HG03520 (cell line): ENCODE measurements at regions not wholly inside any gene's neighbourhood (a gene's known extent, or its start where the extent isn't known, plus 50 kb on each side); places are given as distances from the start of the nearest gene placed in this dataset.

ENCODE experiments used
- ATAC-seq: cut with Tn5 transposase; IDR thresholded peaks from one replicate; pipeline ENCODE4 v1.9.1; 2021; ENCODE audit warnings: mild to moderate bottlenecking, moderate library complexity; ENCODE audit not compliant: unreplicated experiment

- ATAC-seq: no peak
These were observed 847.8 kb downstream of the QKI start for GRCh38 chr6:164262348-164262747.

GRCh38 chr6:164258421-164258820 is 843.9 kb downstream of the QKI start:
- no peak for ATAC-seq

GRCh38 chr6:164252948-164253347 is 838.4 kb downstream of the QKI start:
- no peak for ATAC-seq

GRCh38 chr6:164252291-164252690 is 837.8 kb downstream of the QKI start:
- no peak for ATAC-seq

- ATAC-seq: no peak
These were observed 832.6 kb downstream of the QKI start for GRCh38 chr6:164247106-164247505.

- no peak for ATAC-seq
These were observed 831.6 kb downstream of the QKI start for GRCh38 chr6:164246082-164246481.

GRCh38 chr6:164243949-164244348 is 829.4 kb downstream of the QKI start:
- ATAC-seq: no peak

- ATAC-seq: no peak
These were observed 828.6 kb downstream of the QKI start for GRCh38 chr6:164243012-164243610.

- ATAC-seq: no peak
These were observed 816.3 kb downstream of the QKI start for GRCh38 chr6:164230804-164231203.

GRCh38 chr6:164230259-164230658 is 815.7 kb downstream of the QKI start:
- no peak for ATAC-seq

- ATAC-seq: no peak
These were observed 815.2 kb downstream of the QKI start for GRCh38 chr6:164229716-164230115.

GRCh38 chr6:164227952-164228522 is 813.5 kb downstream of the QKI start:
- no peak for ATAC-seq

GRCh38 chr6:164216839-164217238 is 802.3 kb downstream of the QKI start:
- no peak for ATAC-seq

- no peak for ATAC-seq
These were observed 801.9 kb downstream of the QKI start for GRCh38 chr6:164216368-164216767.

- no peak for ATAC-seq
These were observed 799.5 kb downstream of the QKI start for GRCh38 chr6:164214066-164214465.

GRCh38 chr6:164211254-164211653 is 796.7 kb downstream of the QKI start:
- ATAC-seq: no peak

GRCh38 chr6:164210783-164211182 is 796.3 kb downstream of the QKI start:
- no peak for ATAC-seq

- no peak for ATAC-seq
These were observed 795.8 kb downstream of the QKI start for GRCh38 chr6:164210323-164210722.

- ATAC-seq: no peak
These were observed 793.9 kb downstream of the QKI start for GRCh38 chr6:164208371-164208770.

GRCh38 chr6:164206807-164207423 is 792.4 kb downstream of the QKI start:
- ATAC-seq: no peak

GRCh38 chr6:164200071-164200470 is 785.6 kb downstream of the QKI start:
- no peak for ATAC-seq

- no peak for ATAC-seq
These were observed 781.4 kb downstream of the QKI start for GRCh38 chr6:164195942-164196281.
